A549 (cell line): ENCODE measurements at regions not wholly inside any gene's neighbourhood (a gene's known extent, or its start where the extent isn't known, plus 50 kb on each side); places are given as distances from the start of the nearest gene placed in this dataset.

Experiments used
- KDM1A ChIP-seq: fragments of 200-600 bp; sonication (generic); IDR thresholded peaks from 2 replicates; pipeline ENCODE4 v1.6.1; 2016; ENCODE audit warnings: low read depth, mild to moderate bottlenecking
- POLR2A ChIP-seq: IDR thresholded peaks from 2 replicates; pipeline ENCODE4 v1.6.1; 2012; ENCODE audit warnings: mild to moderate bottlenecking, low read length
- RNF2 ChIP-seq: fragments of 200-600 bp; sonication (generic); IDR thresholded peaks from 2 replicates; pipeline ENCODE4 v1.6.1; 2016; ENCODE audit warnings: low read depth, mild to moderate bottlenecking, antibody characterized with exemption, moderate library complexity, borderline replicate concordance
- TF ChIP-seq, protein P1 (sequence below): fragments of >200 bp; sonication (Bioruptor Twin); formaldehyde crosslinking; IDR thresholded peaks from 3 replicates; pipeline ENCODE4 v1.5.1; 2016

DNA sequence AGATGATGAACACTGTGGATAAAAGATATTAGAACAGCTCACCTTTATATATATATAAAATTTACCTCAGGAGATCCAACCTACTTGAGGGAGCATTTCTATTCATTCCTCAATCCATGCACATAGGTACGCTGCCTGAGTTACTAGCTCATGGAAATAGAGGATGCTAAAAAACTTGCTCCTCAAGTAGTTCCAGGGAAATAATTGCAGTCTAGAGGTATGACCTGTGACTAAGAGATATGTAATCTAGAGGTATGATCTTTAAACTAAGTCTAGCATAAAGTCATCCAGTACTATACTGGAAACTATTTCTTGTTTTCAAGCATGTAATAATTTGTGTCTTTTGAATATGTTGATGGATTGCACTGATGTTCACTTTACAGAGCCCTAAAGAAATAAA lies 471.2 kb downstream of the TAF11L14 start:
- TF ChIP-seq POLR2A, result no peak
- TF ChIP-seq, protein P1, sequence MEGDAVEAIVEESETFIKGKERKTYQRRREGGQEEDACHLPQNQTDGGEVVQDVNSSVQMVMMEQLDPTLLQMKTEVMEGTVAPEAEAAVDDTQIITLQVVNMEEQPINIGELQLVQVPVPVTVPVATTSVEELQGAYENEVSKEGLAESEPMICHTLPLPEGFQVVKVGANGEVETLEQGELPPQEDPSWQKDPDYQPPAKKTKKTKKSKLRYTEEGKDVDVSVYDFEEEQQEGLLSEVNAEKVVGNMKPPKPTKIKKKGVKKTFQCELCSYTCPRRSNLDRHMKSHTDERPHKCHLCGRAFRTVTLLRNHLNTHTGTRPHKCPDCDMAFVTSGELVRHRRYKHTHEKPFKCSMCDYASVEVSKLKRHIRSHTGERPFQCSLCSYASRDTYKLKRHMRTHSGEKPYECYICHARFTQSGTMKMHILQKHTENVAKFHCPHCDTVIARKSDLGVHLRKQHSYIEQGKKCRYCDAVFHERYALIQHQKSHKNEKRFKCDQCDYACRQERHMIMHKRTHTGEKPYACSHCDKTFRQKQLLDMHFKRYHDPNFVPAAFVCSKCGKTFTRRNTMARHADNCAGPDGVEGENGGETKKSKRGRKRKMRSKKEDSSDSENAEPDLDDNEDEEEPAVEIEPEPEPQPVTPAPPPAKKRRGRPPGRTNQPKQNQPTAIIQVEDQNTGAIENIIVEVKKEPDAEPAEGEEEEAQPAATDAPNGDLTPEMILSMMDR, result no peak
- TF ChIP-seq RNF2, result no peak
- no peak for TF ChIP-seq KDM1A
